GM13976 (cell line): ENCODE measurements at regions not wholly inside any gene's neighbourhood (a gene's known extent, or its start where the extent isn't known, plus 50 kb on each side); places are given as distances from the start of the nearest gene placed in this dataset.

ENCODE experiments used
- DNase-seq: peaks from one replicate; pipeline ENCODE4 v3.0.0; 2012; ENCODE audit warnings: low spot score
- in situ Hi-C: fragments of 300-500 bp; cut with MboI; formaldehyde crosslinking; loops from one replicate; pipeline ENCODE4 v1.12.0; 2022; ENCODE audit warnings: low sequenced_read_pairs, mixed read lengths, inconsistent platforms; ENCODE audit not compliant: unreplicated experiment
- TF ChIP-seq, protein P1 (sequence below): IDR thresholded peaks from 2 replicates; pipeline ENCODE4 v1.5.1; 2012; ENCODE audit warnings: borderline replicate concordance, mild to moderate bottlenecking; ENCODE audit not compliant: insufficient read depth; ENCODE audit errors: extremely low read depth, missing control alignments, control extremely low read depth

DNA sequence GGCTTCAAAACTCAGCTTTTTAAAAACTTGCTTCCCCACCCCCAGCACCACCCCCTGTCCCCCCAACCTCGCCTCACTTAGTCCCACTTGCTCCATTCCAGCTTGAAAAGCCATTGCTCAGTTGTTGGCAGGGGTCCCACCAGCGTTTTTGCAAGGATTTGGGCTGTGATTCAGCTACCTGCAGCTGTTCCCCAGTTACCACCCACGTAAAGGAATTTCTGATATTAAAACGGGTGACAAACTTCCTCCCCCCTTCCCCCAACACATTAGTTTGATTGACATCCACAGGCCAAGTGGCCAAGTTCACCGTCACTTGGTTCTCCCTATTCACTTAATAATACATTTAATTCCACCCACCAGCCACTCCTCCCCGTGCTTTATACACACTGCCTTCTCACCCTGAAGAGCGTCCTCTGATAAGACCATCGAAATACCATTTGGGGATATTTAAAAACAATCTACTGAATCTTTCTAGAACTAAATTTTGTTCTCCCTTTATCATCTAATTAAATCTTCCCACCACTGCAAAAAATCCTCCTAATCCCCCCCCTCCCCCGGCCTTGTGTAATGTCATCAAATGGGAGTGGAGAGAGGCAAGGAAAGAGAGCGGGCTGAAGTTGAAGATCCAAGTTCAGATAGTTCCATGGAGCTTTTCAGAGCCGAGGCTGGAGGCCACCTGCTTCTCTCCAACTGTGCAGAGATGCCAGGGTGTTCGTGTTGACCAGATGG is 55.1 kb downstream of the SOX9 start:
- TF ChIP-seq, protein P1, sequence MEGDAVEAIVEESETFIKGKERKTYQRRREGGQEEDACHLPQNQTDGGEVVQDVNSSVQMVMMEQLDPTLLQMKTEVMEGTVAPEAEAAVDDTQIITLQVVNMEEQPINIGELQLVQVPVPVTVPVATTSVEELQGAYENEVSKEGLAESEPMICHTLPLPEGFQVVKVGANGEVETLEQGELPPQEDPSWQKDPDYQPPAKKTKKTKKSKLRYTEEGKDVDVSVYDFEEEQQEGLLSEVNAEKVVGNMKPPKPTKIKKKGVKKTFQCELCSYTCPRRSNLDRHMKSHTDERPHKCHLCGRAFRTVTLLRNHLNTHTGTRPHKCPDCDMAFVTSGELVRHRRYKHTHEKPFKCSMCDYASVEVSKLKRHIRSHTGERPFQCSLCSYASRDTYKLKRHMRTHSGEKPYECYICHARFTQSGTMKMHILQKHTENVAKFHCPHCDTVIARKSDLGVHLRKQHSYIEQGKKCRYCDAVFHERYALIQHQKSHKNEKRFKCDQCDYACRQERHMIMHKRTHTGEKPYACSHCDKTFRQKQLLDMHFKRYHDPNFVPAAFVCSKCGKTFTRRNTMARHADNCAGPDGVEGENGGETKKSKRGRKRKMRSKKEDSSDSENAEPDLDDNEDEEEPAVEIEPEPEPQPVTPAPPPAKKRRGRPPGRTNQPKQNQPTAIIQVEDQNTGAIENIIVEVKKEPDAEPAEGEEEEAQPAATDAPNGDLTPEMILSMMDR: no peak
- DNase-seq: no peak
- in situ Hi-C loops: no loop called here

GRCh38 chr17:72176516-72176851 is 55.7 kb downstream of the SOX9 start:
- in situ Hi-C loops: no loop called here
- no peak for DNase-seq
- TF ChIP-seq, protein P1: no peak

DNA sequence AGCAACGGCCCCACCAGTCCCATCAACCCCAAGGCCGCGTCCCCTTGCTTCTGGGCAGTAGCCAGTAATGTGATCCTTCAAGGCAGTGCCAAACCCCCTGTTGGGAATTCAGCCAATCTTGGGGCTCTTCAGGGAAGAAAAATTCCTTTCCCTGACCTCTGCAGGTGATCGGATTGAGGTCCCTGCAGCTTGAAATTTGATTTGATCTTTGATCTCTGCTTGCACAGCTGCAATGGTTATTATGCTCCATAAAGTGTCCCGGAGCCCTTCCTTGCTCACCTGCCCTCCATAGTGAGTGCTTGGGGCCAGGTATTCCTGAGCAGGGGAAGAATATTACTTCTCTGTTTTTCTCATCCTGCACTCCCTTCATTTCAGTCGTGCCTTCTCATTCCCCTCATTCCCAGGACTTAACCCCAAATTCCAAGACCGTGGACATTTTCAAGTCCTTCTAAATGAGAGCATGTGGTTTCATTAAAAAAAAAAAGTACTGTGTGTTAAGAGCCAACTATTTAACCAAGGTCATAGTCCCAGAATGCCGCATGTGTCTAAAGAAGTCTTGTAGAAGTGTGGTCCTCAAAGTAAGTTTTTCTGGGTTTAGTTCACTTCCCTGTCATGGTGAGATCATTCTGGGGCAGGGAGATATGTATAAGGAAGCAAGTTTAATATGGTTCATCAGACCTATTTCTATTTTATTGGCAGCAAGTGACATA is 56.3 kb downstream of the SOX9 start:
- TF ChIP-seq, protein P1: no peak
- no peak for DNase-seq
- in situ Hi-C loops: no loop called here

- TF ChIP-seq, protein P1: no peak
- in situ Hi-C loops: no loop called here
- no peak for DNase-seq
These were observed 56.9 kb downstream of the SOX9 start for GRCh38 chr17:72177738-72178137.

DNA sequence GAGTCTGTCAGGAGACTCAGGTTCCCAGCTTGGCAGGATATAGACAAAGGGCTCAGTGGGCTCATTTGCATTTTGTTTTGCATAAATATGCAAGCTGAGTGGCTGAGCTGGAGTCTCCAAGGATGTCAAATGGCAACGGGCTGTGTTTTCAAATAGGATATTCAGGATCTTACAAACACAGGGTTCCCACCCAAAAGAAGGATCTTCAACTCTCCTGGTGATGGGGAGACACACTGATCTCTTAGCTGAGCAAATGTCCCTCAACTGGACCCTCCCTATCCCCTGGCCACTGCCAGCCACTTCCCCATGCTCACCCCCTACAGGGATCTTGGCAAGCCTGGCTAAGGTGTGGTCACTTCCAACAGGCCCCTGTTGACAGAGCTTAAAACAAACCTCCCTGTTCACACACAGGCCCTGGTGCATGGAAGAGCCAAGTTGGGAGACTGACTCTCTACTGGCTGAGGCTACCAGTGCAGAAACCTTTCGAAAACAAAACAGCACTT is 61.6 kb downstream of the SOX9 start:
- in situ Hi-C loops: no loop called here
- no peak for DNase-seq
- TF ChIP-seq, protein P1: no peak

- TF ChIP-seq, protein P1: no peak
- in situ Hi-C loops: no loop called here
- DNase-seq: no peak
These were observed 62.4 kb downstream of the SOX9 start for GRCh38 chr17:72183194-72183685.
